DOHH2 (cell line): ENCODE measurements at regions not wholly inside any gene's neighbourhood (a gene's known extent, or its start where the extent isn't known, plus 50 kb on each side); places are given as distances from the start of the nearest gene placed in this dataset.

Experiments used
- CTCF ChIP-seq: fragments of 200-600 bp; sonication (generic); IDR thresholded peaks from one replicate; pipeline ENCODE4 v1.5.1; 2014; ENCODE audit warnings: antibody characterized with exemption, mild to moderate bottlenecking, low read depth, low read length; ENCODE audit not compliant: poor library complexity, severe bottlenecking
- EZH2phosphoT487 ChIP-seq: fragments of 200-600 bp; sonication (generic); IDR thresholded peaks from 2 replicates; pipeline ENCODE4 v1.6.1; 2017; ENCODE audit warnings: borderline replicate concordance, mild to moderate bottlenecking, antibody characterized with exemption, low read length, moderate library complexity, mixed read lengths

DNA sequence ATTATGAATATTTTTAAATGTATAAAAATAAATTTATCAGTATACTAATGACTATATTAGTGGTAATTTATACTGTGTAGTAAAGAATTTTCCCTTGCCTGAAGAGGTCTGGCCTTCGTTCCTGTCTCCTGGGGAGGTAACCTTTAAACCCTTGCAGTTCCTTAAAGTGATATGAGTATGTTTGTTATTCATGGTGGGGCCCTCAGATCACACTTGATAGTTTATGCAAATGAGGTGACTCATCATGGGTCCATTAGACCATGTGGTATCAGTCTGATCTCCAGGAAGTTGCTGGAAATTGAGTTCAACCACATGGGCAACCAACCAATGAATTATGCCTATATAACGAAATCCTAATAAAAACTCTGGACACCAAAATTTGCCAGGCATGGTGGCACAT lies 904.1 kb downstream of the RPA4 start:
- no peak for TF ChIP-seq CTCF
- no peak for TF ChIP-seq EZH2phosphoT487
